TTC549 (cell line): ENCODE measurements at regions not wholly inside any gene's neighbourhood (a gene's known extent, or its start where the extent isn't known, plus 50 kb on each side); places are given as distances from the start of the nearest gene placed in this dataset.

ENCODE experiments used
- FAIRE-seq: peaks from 2 replicates; lab custom pipeline; 2012; peaks lifted over from hg19 to GRCh38; lab: Jason Lieb, UNC

DNA sequence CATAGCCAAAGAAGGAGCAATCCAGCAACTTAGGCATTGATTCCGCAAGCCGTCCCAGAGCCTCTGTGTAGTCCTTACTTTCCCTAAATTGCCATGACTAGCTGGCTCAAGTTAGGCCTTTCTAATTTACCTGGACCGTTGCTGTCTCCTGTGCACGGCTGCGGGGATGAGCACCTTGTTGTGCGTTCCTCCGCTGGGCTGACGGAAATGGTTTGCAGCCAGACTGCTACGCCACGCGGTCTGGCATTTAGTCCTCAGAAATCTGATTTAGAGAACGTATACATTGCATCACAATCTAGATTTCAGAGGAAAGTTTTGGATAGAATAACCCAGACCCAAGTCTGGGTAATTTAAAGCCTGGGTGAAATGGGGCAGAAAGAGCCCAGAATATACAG lies 133.2 kb upstream of the ARHGAP5 start:
- no peak for FAIRE-seq

DNA sequence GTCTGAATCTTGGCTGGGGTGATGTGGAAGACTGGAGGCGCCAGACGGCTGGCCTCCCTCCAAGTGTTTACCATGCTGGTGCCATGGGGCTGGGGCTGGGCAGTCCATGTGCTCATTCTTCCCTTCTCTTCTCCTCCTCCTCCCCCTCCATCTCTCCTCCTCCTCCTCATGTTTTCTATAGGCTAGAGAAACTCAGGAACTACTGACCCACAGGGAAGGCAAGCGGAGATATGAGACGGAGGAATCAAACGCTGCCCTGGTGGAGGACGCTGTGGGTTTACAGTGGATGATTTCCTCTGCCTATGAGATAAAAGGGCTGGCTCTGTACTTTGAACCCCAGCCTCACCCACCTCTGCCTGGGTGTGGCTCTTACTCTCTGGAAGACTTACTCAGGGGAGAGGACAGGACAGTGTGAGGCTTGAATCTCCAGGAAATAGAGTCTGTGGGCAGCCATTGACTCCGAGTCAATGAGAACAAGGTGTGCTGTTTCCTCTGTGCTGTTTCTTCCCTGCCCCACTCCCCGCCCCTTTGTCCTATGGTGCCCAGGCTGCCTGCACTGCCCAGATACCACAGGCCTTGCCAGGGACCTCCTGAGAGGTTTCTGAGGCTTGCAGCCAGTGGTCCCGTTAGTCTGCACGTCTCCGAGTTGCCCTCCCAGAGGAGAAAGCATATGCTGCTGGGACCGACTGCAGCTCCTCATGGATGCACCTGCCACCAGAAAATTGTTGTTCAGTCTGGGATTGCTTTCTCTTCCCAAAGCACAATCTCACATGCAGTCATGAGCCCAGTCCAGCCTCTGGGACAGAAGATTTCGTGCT lies 132.6 kb upstream of the ARHGAP5 start:
- FAIRE-seq: no peak

DNA sequence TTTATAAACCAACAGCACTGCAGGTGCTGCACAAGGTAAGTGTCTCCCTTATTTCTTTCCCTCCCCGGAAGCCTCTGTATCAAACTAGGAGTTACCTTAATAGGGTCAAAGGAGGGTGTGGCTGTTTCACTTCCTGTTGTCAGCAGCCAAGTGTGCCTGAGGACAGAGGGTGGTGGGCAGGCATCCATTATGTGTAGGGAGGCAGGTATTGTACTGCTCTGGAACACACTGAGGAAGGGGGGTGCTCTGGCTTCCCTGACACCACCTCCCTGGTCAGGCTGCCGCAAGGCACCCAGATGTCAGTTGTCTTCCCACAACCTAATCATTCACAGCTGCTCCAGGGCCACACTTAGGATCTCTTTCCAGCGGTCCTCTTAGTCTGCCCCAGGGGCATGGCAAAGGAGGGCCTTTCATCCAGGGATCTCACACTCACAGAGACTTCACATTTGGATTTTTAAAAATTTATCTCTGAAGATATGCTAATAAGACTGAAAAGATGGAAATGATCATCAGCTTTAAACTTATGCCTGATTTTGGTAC lies 132.0 kb upstream of the ARHGAP5 start:
- FAIRE-seq: no peak

DNA sequence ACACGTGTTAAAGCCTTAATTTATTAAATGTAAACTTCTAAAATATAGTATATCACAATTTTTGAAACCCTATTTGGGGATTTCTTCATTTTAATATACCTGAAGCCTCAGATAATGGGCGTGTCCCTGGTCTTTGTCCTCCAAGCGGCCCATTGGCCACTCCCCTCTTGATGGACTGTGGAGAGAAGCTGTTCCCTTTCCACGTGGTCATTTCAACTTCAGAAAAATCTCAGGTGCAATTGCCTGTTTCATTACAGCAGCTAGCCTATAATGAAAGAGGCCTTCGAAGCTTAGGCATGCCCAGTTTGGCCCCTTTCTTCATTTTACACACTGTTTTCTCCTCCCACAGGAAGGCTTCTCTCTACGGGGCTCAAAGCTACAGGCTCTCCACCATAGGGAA lies 131.4 kb upstream of the ARHGAP5 start:
- no peak for FAIRE-seq

DNA sequence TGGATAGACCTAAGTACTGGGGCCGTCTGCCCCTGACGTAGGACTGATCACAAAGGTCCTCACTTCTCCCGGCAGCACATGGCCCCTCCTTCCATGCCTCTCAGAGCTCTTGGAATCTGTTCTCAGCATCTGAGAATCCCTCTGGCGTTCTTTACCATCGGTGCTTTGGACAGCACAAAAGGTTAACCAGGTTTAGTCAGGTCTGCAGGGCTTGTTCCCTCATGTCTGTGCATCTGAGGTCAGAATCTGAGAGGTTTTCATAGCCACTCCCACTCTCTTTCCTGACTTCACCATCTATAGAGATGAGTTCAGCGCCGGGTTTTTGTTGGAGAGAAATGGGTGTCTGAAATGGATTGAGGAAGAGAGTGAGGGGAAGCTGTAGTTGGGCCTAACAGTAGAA lies 130.0 kb upstream of the ARHGAP5 start:
- FAIRE-seq: no peak

DNA sequence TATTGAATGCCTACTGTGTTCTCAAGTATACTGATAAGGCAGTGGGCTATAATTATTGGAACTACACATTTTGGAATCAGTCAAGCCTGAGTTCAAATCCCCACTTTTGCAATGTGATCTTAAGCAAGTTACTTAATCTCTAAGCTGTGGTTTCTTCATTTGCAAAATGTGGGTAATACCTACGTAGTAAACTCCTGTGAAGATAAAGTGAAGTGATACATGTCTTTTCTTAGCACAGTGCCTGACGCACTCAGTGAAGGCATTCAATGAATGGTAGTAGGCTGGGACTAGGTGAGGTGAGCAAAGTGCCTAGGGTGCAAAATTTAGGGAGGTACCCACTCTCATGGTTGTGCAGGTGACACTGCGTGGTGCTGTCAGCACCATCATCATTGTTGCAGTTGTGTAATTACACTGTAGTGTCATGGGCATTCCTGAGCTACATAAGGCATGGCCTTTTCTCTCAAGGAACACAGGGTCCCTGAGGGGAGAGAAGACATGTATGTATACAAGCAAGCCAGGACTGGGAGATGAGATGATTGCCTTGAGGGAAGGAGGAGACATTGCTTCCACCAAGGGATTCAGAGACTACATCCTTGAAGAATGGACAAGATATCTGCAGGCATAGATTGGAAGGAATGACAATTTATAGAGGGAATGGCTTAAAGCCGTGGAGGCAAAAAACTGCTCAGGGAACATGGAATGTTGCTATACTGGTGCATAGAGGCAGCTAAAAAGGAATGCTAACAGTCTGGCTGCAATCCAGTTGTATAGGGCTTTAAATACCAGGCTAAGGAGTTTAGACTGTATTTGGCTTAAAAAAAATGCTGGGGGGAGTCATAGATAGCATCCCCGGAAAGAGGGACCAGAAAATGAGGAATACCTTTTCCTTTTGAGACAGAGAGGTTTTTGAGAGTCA lies 129.2 kb upstream of the ARHGAP5 start:
- FAIRE-seq: no peak

DNA sequence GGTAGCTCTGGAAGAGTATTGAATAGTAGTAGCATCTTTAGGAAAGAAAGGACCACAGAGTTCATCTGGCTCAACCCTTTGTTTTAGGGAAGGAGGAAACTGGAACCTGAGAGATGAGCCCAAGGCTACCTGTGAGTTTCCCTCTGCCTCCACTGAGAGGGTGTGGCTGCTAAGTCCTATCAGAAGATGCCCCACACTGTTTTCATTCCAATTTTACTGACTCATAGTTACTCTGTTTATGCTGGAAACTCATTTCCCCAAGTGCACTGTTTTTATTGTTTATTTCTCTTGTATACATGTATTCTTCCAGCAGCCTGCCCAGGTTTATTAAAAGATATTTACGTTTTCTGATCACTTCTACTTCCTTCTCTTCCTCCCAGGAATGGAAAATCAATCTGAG lies 127.4 kb upstream of the ARHGAP5 start:
- no peak for FAIRE-seq

DNA sequence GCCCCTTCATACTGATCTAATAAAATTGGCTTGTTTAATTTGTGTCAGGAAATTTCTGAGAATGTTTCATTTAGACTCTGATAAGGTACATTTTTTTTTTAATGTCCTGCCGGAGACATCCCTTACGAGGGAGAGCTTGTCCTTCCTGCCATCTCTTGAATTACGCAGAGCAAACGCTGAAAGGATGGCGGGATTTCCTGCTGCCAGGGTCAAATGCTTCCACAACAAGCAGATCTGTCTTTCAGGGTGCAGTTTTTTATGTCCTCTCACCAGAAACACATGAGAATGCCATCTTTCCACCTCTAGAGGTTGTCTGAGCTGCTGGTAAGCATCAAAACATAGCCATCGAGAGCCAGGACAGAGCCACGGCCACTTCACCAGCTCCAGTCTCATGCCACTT lies 126.8 kb upstream of the ARHGAP5 start:
- FAIRE-seq: no peak

DNA sequence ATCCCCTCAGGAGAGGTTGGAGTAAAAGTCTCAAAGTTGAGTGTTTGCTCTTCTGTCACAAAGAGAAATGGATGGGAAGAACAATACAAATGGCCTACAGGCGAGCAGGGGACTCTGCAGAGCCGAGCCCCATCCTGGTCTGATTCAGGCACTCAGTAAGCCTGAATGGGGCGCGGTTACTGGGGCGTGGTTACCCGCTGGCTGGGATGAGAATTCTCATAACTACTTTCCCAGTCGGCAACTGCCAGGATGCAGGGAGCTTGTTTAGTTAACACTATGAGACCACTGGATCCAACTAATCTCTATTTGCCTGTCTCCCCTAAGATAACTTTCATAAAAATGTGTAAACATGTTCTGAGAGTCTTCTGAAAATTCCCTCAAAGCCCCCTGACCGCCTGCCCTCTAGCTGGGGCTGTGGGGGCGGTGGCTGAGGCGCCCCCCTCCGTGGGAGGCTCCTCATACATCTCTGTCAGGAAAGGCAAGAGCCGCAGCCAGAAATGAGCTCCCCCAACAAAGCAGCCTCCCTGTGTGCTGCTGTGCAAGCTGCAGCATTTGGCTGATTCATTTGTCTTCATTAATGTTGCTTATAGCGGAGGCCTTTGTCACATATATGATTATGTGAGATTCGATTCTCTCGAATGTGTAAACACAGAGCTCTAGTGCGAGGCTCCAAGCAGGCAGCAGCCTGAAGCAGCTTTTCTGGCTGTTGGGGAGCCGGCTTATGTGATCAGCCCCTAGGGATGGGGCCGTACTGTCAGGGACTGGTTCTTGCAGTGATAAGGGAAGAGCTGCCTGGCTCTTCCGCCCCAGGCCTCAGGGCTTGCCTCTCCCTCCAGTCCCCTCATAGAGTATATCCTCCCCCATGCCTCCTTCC lies 126.1 kb upstream of the ARHGAP5 start:
- FAIRE-seq: no peak

DNA sequence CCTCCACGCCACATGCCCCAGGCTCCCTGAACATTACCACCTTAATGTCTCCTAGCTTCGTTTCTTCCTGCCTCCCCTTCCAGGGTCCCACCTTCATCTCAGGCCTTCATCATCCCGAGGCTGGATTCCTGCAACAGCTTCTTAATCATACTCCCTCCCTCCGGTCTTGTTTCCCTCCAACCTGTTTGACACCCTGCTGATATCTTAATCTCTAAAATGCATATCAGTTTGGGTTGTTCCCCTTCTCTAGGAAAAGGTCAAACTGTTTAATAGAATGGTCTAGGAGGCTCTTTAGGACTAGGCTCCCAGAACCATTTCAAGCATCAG lies 125.5 kb upstream of the ARHGAP5 start:
- no peak for FAIRE-seq

DNA sequence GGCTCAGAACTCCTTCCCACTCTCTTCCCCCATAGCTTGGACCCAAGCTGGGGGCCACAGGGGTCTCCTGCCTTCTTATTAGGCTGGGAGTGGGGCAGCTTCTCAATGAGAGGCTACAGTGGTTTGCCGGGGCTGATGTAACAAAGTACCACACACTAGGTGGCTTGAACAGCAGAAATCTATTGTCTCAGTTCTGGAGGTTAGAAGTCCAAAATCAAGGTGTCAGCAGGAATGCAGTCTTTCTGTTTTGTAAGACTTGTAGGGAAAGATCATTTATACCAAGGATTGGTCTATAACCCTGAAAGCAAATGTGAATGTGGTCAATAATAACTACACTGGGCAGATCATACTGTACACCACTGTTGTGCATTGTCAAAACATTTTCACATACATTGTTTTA lies 124.5 kb upstream of the ARHGAP5 start:
- FAIRE-seq: no peak

DNA sequence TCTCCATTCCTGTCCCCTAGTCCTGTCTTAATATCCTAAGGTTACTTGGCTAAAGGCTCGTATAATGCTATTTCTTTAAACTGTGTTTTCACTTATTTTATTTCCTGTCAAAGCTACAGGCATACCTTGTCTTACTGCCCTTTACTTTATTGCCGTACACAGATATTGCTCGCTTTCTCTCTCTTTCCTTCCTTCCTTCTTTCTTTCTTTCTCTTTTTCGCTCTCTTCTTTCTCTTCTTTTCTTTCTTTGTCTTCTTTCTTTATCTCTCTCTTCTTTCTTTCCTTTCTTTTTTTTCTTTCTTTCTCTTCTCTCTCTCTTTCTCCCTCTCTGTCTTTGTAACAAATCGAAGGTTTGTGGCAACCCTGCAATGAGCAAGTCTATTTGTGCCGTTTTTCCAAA lies 123.9 kb upstream of the ARHGAP5 start:
- no peak for FAIRE-seq

DNA sequence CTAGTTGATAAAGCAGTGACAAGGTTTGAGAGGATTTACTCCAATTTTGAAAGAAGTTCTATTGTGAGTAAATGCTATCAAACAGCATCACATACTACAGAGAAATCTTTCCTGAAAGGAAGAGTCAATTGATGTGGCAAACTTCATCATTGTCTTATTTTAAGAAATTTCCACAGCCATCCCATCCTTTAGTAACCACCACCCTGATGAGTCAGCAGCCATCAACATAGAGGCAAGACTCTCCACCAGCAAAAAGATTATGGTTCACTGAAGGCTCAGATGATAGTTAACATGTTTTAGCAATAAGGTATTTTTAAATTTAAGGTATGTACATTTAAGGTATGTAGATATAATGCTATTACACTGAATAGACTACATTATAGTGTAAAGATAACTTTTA lies 122.1 kb upstream of the ARHGAP5 start:
- no peak for FAIRE-seq

DNA sequence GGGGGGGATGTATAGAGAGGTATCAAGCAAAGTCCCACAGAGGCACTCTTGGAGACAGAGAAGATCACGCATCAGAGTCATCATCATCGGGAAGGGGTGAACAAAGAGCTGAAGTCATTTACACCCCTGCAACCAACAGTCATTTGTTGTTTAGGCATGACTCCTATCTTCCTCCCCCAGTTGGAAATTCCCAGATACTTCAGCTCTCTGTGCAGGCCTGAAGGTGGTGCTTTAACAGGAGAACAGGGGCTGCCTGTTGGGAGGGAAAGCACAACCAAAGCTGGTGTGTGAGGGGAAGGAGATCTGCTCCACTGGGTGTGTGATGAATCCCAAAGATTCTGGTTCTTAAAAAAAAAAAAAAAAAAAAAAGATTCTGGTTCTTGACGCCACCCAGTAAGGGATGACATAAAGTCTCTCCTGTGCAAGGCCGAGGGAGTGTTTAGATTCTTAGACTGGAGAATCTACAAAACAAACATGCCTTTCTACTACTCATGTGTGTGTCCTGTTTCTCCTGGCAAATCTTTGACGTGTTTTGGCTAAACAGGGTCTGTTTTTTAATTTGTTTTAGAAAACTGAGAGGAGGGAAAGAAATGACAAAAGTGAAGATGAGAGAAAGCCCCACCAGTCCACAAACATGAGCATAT lies 121.0 kb upstream of the ARHGAP5 start:
- FAIRE-seq: no peak

DNA sequence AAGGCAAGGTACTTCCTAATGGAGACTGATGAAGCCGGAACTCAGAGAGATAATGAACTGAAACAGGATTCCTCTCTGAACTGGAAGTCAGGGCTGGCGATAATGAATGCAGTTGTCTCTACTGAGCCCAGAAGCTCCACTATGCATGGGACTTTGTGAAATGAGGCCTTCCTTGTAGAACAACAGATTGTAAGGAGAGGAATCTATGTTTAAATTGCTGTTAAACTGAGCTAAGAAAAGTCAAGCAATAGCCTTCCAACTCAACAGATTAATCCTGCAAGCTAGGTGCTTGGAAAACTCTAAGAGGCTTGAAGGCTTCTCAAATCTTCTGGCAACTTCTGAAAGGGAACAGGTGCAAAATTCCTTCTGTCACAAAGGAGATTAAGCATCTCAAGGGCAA lies 119.5 kb upstream of the ARHGAP5 start:
- FAIRE-seq: no peak

DNA sequence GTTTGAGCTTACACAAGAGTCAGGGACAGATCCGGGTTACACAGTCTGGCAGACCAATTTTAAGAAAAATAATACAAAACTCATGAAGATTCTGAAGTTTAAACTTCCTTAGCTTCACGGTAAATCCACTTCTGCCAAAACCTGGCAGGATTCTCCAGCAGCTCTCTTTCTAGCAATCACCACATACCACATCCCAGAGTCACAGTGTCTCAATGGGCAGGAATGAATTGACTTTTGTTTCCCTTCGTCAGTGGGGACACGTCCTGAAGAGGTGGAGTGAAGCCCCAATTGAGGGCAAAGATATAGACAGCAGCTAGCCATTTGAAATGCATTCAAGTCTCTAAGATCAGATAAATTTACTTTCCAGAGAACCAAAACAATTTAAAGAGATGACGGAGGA lies 117.1 kb upstream of the ARHGAP5 start:
- no peak for FAIRE-seq

DNA sequence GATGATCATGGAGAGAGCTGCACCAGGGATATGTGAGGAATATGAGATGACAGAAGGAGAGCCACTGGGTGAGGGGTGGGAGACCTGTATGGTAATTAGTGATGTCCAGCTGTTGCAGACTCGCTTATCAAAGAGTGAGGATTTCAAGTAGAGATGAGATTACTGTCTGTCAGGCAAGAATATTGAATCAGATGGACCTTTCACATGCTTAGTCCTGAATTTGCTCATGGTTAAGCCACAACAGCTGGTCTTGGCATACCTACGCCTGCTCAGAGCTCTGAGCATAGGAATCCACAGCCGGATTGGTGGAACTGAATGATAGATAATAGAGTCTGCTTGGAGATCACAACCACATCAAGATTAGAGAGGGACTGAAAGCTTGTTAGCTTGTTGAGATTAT lies 115.2 kb upstream of the ARHGAP5 start:
- FAIRE-seq: no peak

DNA sequence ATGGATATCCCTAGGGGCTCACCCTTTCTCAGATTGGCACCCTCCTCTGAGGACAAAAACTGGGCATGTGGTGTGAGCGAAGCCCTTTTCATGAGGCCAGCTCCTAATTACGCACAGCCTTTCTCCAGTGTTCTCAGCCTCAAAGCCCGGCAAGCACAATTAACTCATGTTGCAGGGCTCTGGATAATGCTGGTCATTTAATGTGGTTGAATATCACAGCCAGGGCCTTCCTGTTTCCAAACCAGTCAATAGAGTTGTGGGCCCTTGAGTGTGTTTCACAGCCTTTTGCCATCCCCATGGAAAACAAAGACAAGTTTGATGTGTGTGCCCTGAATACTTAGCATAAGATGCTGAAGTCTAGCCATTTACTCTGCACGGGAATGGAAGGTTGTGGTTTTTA lies 114.2 kb upstream of the ARHGAP5 start:
- no peak for FAIRE-seq

DNA sequence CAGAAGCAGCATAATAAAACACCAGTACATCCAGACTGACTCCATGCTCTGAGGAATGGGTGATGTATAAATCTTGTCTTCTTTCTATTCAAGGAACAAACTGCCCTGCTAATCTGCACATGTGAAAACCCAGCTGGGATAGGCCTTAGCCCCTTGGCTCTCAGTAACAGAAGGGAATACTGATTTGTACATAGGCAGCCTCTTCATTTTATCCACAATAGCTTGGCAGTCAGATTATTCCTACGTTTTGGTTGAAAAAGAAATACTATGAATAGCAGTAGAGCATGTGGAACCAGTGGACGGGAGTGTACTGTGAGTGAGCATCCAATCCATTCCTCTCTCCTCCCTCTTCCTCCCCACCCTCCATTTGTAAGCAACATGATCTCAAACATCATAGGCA lies 113.5 kb upstream of the ARHGAP5 start:
- FAIRE-seq: no peak

DNA sequence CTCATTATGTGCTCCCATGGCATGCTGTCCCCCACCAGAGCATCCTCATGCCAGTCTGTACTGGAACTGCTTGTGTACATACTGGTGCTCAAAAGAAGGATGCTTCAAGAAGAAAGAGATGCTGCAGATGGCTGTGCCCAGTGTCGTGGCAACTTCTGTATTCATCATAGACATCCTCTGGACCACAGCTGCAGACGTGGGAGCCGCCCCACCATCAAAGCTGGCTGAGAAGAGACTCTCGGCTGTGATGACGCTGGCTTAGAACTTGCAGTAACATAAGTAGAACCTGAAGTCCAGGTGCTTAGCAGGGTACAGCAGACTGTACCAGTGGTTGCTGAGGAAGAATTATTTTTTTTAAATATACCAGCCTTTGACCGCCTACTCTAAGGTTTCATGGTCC lies 112.6 kb upstream of the ARHGAP5 start:
- FAIRE-seq: no peak

DNA sequence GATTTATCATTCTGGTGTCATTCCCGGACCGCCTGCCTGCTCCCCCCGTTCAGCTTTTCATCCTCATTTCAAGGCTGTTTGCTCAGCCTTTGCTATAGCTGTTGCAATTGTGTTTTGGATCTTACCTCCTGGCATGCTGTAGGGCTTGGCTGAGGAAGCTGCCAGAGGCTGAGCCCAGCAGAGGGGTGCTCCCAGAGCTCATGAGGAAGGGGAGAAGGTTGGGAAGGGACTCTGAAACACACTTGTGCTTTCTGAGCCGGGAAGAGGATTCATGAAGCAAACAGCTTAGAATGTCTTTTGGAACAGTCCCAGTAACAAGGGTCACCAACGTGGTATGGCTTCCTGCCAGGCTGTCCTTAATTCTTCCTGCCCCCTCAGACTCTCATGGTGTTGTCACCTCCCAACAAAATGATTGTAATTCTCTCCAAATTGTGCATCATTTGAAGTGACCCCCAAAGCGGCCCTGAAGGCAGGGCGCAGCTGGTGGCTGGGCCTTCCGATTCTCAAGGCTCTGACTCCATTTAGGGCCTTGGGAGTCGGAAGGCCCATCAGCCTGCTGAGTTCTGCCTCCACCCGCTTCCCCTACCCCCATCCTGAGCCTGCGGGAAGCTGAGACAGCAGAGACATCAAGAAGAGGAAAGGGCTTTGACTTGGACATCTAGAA lies 111.9 kb upstream of the ARHGAP5 start:
- no peak for FAIRE-seq
